ENCODE measurements at regions not wholly inside any gene's neighbourhood (a gene's known extent, or its start where the extent isn't known, plus 50 kb on each side); places are given as distances from the start of the nearest gene placed in this dataset.

DNA sequence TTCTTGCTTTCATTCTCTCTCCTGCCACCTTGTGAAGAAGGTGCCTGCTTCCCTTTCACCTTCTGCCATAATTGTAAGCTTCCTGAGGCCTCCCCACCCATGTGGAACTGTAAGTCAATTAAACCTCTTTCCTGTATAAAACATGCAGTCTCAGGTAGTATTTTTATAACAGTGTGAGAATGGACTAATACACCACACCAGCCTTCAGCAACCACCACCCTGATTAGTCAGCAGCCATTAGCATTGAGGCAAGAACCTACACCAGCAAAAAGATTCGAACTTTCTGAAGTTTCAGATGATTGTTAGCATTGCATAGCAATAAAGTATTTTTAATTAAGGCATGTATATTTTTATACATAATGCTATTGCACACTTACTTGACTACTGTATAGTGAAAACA lies 980.2 kb downstream of the EFNA5 start:
- Histone ChIP-seq H3K36me3 (ENCODE audit: control insufficient read depth in 2 of 2, extremely low read depth in 1 of 2, insufficient read depth in 2 of 2, low read length in 2 of 2) (no peaks in the 10 kb centered on the region), H3K79me2 (ENCODE audit: control insufficient read depth, insufficient read depth, low read length) (no peaks in the 10 kb centered on the region), H3K4me3 (ENCODE audit: control insufficient read depth in 2 of 3, extremely low read depth in 1 of 3, insufficient read depth in 2 of 3, low read depth in 1 of 3, low read length in 3 of 3) (no peak overlapping the region), H4K20me1 (ENCODE audit: control insufficient read depth, extremely low read depth, insufficient read depth, low read length) (no peaks in the 10 kb centered on the region), H3K4me1 (ENCODE audit: control insufficient read depth, extremely low read depth, insufficient read depth, low read length) (no peaks in the 10 kb centered on the region), H3K9ac (ENCODE audit: control insufficient read depth, extremely low read depth, insufficient read depth, low read length) (no peak overlapping the region), H2AFZ (ENCODE audit: control insufficient read depth, low read length) (no peak overlapping the region), H3K9me1 (ENCODE audit: control insufficient read depth, extremely low read depth, insufficient read depth, low read length) (no peaks in the 10 kb centered on the region), H3K4me2 (ENCODE audit: control insufficient read depth, extremely low read depth, insufficient read depth, low read depth, low read length) (no peak overlapping the region), H3K27me3 (ENCODE audit: control insufficient read depth, extremely low read depth, insufficient read depth, low read length) (no peaks in the 10 kb centered on the region), H3K27ac (ENCODE audit: control insufficient read depth, insufficient read depth, low read length) (no peak overlapping the region), H3K9me3 (ENCODE audit: control insufficient read depth, low read depth, low read length) (no peaks in the 10 kb centered on the region)
- dilution Hi-C loops (cut with MboI; ENCODE audit: extremely low pct_ligation_motif_present, low sequenced_read_pairs) = no loop called here
- TF ChIP-seq, protein P1, sequence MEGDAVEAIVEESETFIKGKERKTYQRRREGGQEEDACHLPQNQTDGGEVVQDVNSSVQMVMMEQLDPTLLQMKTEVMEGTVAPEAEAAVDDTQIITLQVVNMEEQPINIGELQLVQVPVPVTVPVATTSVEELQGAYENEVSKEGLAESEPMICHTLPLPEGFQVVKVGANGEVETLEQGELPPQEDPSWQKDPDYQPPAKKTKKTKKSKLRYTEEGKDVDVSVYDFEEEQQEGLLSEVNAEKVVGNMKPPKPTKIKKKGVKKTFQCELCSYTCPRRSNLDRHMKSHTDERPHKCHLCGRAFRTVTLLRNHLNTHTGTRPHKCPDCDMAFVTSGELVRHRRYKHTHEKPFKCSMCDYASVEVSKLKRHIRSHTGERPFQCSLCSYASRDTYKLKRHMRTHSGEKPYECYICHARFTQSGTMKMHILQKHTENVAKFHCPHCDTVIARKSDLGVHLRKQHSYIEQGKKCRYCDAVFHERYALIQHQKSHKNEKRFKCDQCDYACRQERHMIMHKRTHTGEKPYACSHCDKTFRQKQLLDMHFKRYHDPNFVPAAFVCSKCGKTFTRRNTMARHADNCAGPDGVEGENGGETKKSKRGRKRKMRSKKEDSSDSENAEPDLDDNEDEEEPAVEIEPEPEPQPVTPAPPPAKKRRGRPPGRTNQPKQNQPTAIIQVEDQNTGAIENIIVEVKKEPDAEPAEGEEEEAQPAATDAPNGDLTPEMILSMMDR (optimal IDR thresholded peaks at IDR 0.05 in 1 of 3, IDR thresholded peaks at IDR 0.05 in 1 of 3, conservative IDR thresholded peaks at IDR 0.05 in 1 of 3; ENCODE audit: extremely low read depth in 1 of 3, insufficient read depth in 2 of 3, low read length in 3 of 3) = no peak
- TF ChIP-seq EZH2 (IDR thresholded peaks at IDR 0.05; ENCODE audit: low read length) = no peak
- no peak for FAIRE-seq
- DNase-seq (ENCODE audit: low read depth, low spot score) = no peak

DNA sequence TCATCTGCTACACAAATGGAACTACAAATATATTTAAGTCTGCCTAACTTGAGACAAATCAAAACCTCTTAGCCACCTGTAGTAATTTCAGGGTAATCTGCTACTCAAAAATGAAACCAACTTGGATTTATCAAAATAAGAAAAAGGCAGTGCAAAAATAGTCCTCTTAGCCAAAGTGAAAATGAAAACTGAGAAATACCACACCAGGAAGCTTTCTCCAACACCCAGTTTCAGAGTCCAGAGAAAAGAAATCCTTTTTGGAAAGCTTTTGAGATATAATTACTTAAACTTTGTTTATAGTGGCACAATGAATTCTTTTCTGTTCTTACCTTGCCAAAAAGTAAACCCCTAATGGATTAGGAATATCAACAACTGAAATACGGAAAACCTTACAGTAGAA lies 990.4 kb downstream of the EFNA5 start:
- no peaks in the 10 kb centered on the region for H3K79me2 ChIP-seq (ENCODE audit: control insufficient read depth, insufficient read depth, low read length)
- no peak overlapping the region for H3K4me2 ChIP-seq (ENCODE audit: control insufficient read depth, extremely low read depth, insufficient read depth, low read depth, low read length)
- H4K20me1 ChIP-seq (ENCODE audit: control insufficient read depth, extremely low read depth, insufficient read depth, low read length) = no peaks in the 10 kb centered on the region
- dilution Hi-C loops (cut with MboI; ENCODE audit: extremely low pct_ligation_motif_present, low sequenced_read_pairs) = no loop called here
- DNase-seq (ENCODE audit: low read depth, low spot score) (no peak), FAIRE-seq (no peak)
- no peak overlapping the region for H3K4me3 ChIP-seq (ENCODE audit: control insufficient read depth in 2 of 3, extremely low read depth in 1 of 3, insufficient read depth in 2 of 3, low read depth in 1 of 3, low read length in 3 of 3)
- peak overlapping the region; percentile 19 for H2AFZ ChIP-seq (ENCODE audit: control insufficient read depth, low read length)
- H3K27ac ChIP-seq (ENCODE audit: control insufficient read depth, insufficient read depth, low read length) = no peak overlapping the region
- H3K36me3 ChIP-seq (ENCODE audit: control insufficient read depth in 2 of 2, extremely low read depth in 1 of 2, insufficient read depth in 2 of 2, low read length in 2 of 2) = no peaks in the 10 kb centered on the region
- H3K27me3 ChIP-seq (ENCODE audit: control insufficient read depth, extremely low read depth, insufficient read depth, low read length) = no peaks in the 10 kb centered on the region
- TF ChIP-seq, protein P1 (optimal IDR thresholded peaks at IDR 0.05 in 1 of 3, IDR thresholded peaks at IDR 0.05 in 1 of 3, conservative IDR thresholded peaks at IDR 0.05 in 1 of 3; ENCODE audit: extremely low read depth in 1 of 3, insufficient read depth in 2 of 3, low read length in 3 of 3) = no peak
- no peak for TF ChIP-seq EZH2 (IDR thresholded peaks at IDR 0.05; ENCODE audit: low read length)
- H3K4me1 ChIP-seq (ENCODE audit: control insufficient read depth, extremely low read depth, insufficient read depth, low read length) = no peaks in the 10 kb centered on the region
- no peak overlapping the region for H3K9ac ChIP-seq (ENCODE audit: control insufficient read depth, extremely low read depth, insufficient read depth, low read length)
- H3K9me1 ChIP-seq (ENCODE audit: control insufficient read depth, extremely low read depth, insufficient read depth, low read length) = no peaks in the 10 kb centered on the region
- H3K9me3 ChIP-seq (ENCODE audit: control insufficient read depth, low read depth, low read length) = no peaks in the 10 kb centered on the region
